Testis (tissue), 2 donors: ENCODE measurements at regions not wholly inside any gene's neighbourhood (a gene's known extent, or its start where the extent isn't known, plus 50 kb on each side); places are given as distances from the start of the nearest gene placed in this dataset.

ENCODE experiments used
- CTCF ChIP-seq, 3 experiments: fragments of 450-650 bp in 2 of 3; fragments of 200-600 bp in 1 of 3; sonication (generic) in 1 of 3; IDR thresholded peaks; one replicate each; pipeline ENCODE4 v1.5.1; 2016 to 2019; ENCODE audit warnings: antibody characterized with exemption in 3 of 3, mild to moderate bottlenecking in 2 of 3, moderate library complexity in 1 of 3
- POLR2A ChIP-seq: fragments of 450-650 bp; IDR thresholded peaks from one replicate; pipeline ENCODE4 v1.6.1; 2017; ENCODE audit warnings: antibody characterized with exemption, mild to moderate bottlenecking, moderate library complexity

DNA sequence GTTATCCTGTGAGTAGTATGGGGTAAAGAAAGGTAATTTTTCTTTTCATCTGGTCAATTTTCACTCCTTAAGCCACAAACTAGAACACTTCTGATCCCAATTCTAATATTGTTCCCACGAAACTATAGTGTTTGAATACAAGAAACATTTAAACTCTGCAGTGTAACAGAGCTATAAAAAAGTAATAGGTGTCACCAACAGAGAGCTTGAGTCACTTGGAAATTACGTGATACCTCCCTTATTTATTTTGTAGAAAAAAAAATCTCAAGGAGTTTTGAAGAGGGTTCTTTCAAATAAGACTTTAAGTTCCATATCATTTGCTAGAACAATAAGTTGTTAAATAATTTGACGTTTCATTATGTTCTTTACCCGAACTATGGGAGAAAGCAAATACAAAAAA is 959.4 kb downstream of the JRKL start:
- TF ChIP-seq CTCF (IDR thresholded peaks at IDR 0.05) (no peak), POLR2A (no peak)
